Fibroblast of lung (primary cell): ENCODE measurements at regions not wholly inside any gene's neighbourhood (a gene's known extent, or its start where the extent isn't known, plus 50 kb on each side); places are given as distances from the start of the nearest gene placed in this dataset.

Source experiments
- DNase-seq, 2 donors: peaks; one replicate each; pipeline versions ENCODE4 v3.0.0 to v3.0.0-alpha.2; 2010; ENCODE audit warnings: low read depth in 2 of 2
- H2AFZ ChIP-seq: 2 replicates; pipeline ENCODE4 v1.5.1; 2012; ENCODE audit warnings: low read length, control low read depth, inconsistent platforms
- H3K27ac ChIP-seq: 2 replicates; pipeline ENCODE4 v1.5.1; 2011; ENCODE audit warnings: low read length, control low read depth; ENCODE audit not compliant: insufficient read depth
- H3K27me3 ChIP-seq: 2 replicates; pipeline ENCODE4 v1.5.1; 2011; ENCODE audit warnings: mild to moderate bottlenecking, low read length; ENCODE audit not compliant: control insufficient read depth, insufficient read depth
- H3K36me3 ChIP-seq: 2 replicates; pipeline ENCODE4 v1.5.1; 2011; ENCODE audit warnings: low read length; ENCODE audit not compliant: control insufficient read depth, insufficient read depth
- H3K4me1 ChIP-seq: 2 replicates; pipeline ENCODE4 v1.5.1; 2011; ENCODE audit warnings: low read length; ENCODE audit not compliant: control insufficient read depth, insufficient read depth; ENCODE audit errors: extremely low read depth
- H3K4me2 ChIP-seq: 2 replicates; pipeline ENCODE4 v1.5.1; 2011; ENCODE audit warnings: low read length, control low read depth; ENCODE audit not compliant: insufficient read depth; ENCODE audit errors: extremely low read depth
- H3K4me3 ChIP-seq, 4 experiments: fragments of 200-600 bp in 1 of 4; sonication (generic) in 1 of 4; replicated peaks in 1 of 4; 2 replicates each; pipeline ENCODE4 v1.5.1; 2011 to 2016; ENCODE audit warnings: low read length in 4 of 4, low read depth in 3 of 4, mild to moderate bottlenecking in 3 of 4, control low read depth in 2 of 4, inconsistent platforms in 1 of 4, mixed read lengths in 1 of 4; ENCODE audit not compliant: insufficient read depth in 1 of 4; ENCODE audit errors: control extremely low read depth in 1 of 4
- H3K79me2 ChIP-seq: 2 replicates; pipeline ENCODE4 v1.5.1; 2012; ENCODE audit warnings: mild to moderate bottlenecking, low read length, inconsistent platforms; ENCODE audit not compliant: control insufficient read depth, insufficient read depth
- H3K9ac ChIP-seq: 2 replicates; pipeline ENCODE4 v1.5.1; 2011; ENCODE audit warnings: mild to moderate bottlenecking, low read length, control low read depth; ENCODE audit not compliant: insufficient read depth
- H3K9me3 ChIP-seq: 2 replicates; pipeline ENCODE4 v1.5.1; 2012; ENCODE audit warnings: low read depth, low read length; ENCODE audit not compliant: control insufficient read depth, insufficient read depth
- H4K20me1 ChIP-seq: 2 replicates; pipeline ENCODE4 v1.5.1; 2011; ENCODE audit warnings: low read length; ENCODE audit not compliant: control insufficient read depth, insufficient read depth; ENCODE audit errors: extremely low read depth
- CTCF ChIP-seq, 2 donors: IDR thresholded peaks in 1 of 2; conservative IDR thresholded peaks in 1 of 2; 1 replicate in 1 of 2; 2 replicates in 1 of 2; pipeline ENCODE4 v1.5.1; 2011 to 2012; ENCODE audit warnings: low read length in 2 of 2, control low read depth in 1 of 2, inconsistent platforms in 1 of 2, low read depth in 1 of 2, mild to moderate bottlenecking in 1 of 2
- EZH2 ChIP-seq: IDR thresholded peaks from 2 replicates; pipeline ENCODE4 v1.5.1; 2012; ENCODE audit warnings: low read length, control low read depth, mild to moderate bottlenecking; ENCODE audit errors: missing control alignments

GRCh38 chr20:21002486-21002885, 103.7 kb downstream of the LINC00237 start:
- Histone ChIP-seq H3K27ac (no peak overlapping the region), H3K9ac (no peak overlapping the region), H3K36me3 (no peaks in the 10 kb centered on the region), H3K4me1 (no peaks in the 10 kb centered on the region), H3K9me3 (no peaks in the 10 kb centered on the region), H3K27me3 (no peaks in the 10 kb centered on the region), H4K20me1 (no peaks in the 10 kb centered on the region), H3K4me2 (no peak overlapping the region), H3K4me3 (no peak overlapping the region), H2AFZ (no peak overlapping the region), H3K79me2 (no peaks in the 10 kb centered on the region)
- no peak for TF ChIP-seq EZH2
- TF ChIP-seq CTCF (conservative IDR thresholded peaks at IDR 0.05 in 1 of 2, IDR thresholded peaks at IDR 0.05 in 1 of 2; ENCODE audit: low read depth in 1 of 2, low read length in 2 of 2) = no peak
- DNase-seq = no peak

GRCh38 chr20:20993372-20993771, 112.8 kb downstream of the LINC00237 start:
- H3K9me3 ChIP-seq = no peaks in the 10 kb centered on the region
- no peaks in the 10 kb centered on the region for H3K27me3 ChIP-seq
- no peak overlapping the region for H2AFZ ChIP-seq
- H3K4me3 ChIP-seq = no peak overlapping the region
- H3K27ac ChIP-seq = no peak overlapping the region
- H3K4me2 ChIP-seq = no peak overlapping the region
- TF ChIP-seq EZH2 (no peak), CTCF (conservative IDR thresholded peaks at IDR 0.05 in 1 of 2, IDR thresholded peaks at IDR 0.05 in 1 of 2; ENCODE audit: low read depth in 1 of 2, low read length in 2 of 2) (no peak)
- DNase-seq = no peak
- no peaks in the 10 kb centered on the region for H4K20me1 ChIP-seq
- H3K79me2 ChIP-seq = no peaks in the 10 kb centered on the region
- no peaks in the 10 kb centered on the region for H3K36me3 ChIP-seq
- no peaks in the 10 kb centered on the region for H3K4me1 ChIP-seq
- no peak overlapping the region for H3K9ac ChIP-seq

GRCh38 chr20:20992686-20993360, 113.3 kb downstream of the LINC00237 start:
- no peaks in the 10 kb centered on the region for H3K79me2 ChIP-seq
- H3K9ac ChIP-seq = no peak overlapping the region
- no peak overlapping the region for H3K4me3 ChIP-seq
- H3K27ac ChIP-seq = no peak overlapping the region
- H3K4me2 ChIP-seq = no peak overlapping the region
- no peaks in the 10 kb centered on the region for H3K4me1 ChIP-seq
- TF ChIP-seq CTCF (conservative IDR thresholded peaks at IDR 0.05 in 1 of 2, IDR thresholded peaks at IDR 0.05 in 1 of 2; ENCODE audit: low read depth in 1 of 2, low read length in 2 of 2) (no peak), EZH2 (no peak)
- no peak overlapping the region for H2AFZ ChIP-seq
- no peaks in the 10 kb centered on the region for H3K9me3 ChIP-seq
- no peaks in the 10 kb centered on the region for H3K27me3 ChIP-seq
- DNase-seq = no peak
- H3K36me3 ChIP-seq = no peaks in the 10 kb centered on the region
- H4K20me1 ChIP-seq = no peaks in the 10 kb centered on the region
